ENCODE measurements at regions not wholly inside any gene's neighbourhood (a gene's known extent, or its start where the extent isn't known, plus 50 kb on each side); places are given as distances from the start of the nearest gene placed in this dataset.
"Not testable (repeated sequence)": the region's sequence is repeated elsewhere in the genome, so short reads cannot be mapped to it uniquely, and the experiment has no call there.

- TF ChIP-seq EZH2 (IDR thresholded peaks at IDR 0.05); FOXP2 (optimal IDR thresholded peaks at IDR 0.05; ENCODE audit: control extremely low read depth, extremely low read length, insufficient read depth); POLR2AphosphoS5 (IDR thresholded peaks at IDR 0.05; ENCODE audit: borderline replicate concordance, low read depth, low read length): not testable (repeated sequence)
Measured at GRCh38 chrX:63135859-63136258, 215.3 kb downstream of the SPIN4 start.

Data from SK-N-MC (cell line).